PC-9 (cell line): ENCODE measurements at regions not wholly inside any gene's neighbourhood (a gene's known extent, or its start where the extent isn't known, plus 50 kb on each side); places are given as distances from the start of the nearest gene placed in this dataset.

Experiments used
- BruUV-seq: library from RNA; stranded (reverse); fragments of 400-500 nt; replicated peaks from 2 replicates; lab custom pipeline; 2021; lab: Mats Ljungman, UMichigan
- CTCF ChIA-PET: fragments of 300-600 bp; sonication (Branson Sonifier 250); formaldehyde crosslinking; loops from one replicate; lab custom pipeline; 2022; ENCODE audit warnings: antibody characterized with exemption; lab: Charles Lee
- POLR2A ChIA-PET: fragments of 300-600 bp; sonication (Branson Sonifier 250); formaldehyde crosslinking; loops from one replicate; lab custom pipeline; 2022; ENCODE audit warnings: antibody characterized with exemption; ENCODE audit not compliant: unreplicated experiment; lab: Charles Lee
- DNase-seq, 2 experiments: peaks; one replicate each; pipeline versions ENCODE4 v3.0.0 to v3.0.0-alpha.2; 2015 to 2022; ENCODE audit warnings: mixed read lengths in 1 of 2
- H2AFZ ChIP-seq: fragments of 200-600 bp; sonication (generic); 2 replicates; pipeline ENCODE4 v1.8.1; 2017; ENCODE audit warnings: antibody characterized with exemption
- H3F3A ChIP-seq: fragments of 200-600 bp; sonication (generic); 2 replicates; pipeline ENCODE4 v1.8.1; 2017; ENCODE audit warnings: antibody characterized with exemption, mild to moderate bottlenecking, low read depth; ENCODE audit not compliant: insufficient read depth
- H3K27ac ChIP-seq: fragments of 200-600 bp; sonication (generic); 2 replicates; pipeline ENCODE4 v1.6.1; 2016; ENCODE audit warnings: mixed run types
- H3K27me3 ChIP-seq: fragments of 200-600 bp; sonication (generic); 2 replicates; pipeline ENCODE4 v1.6.1; 2016; ENCODE audit warnings: low read depth, mixed run types; ENCODE audit not compliant: insufficient read depth
- H3K36me3 ChIP-seq: fragments of 200-600 bp; sonication (generic); 2 replicates; pipeline ENCODE4 v1.6.1; 2016; ENCODE audit warnings: low read depth, mixed run types
- H3K4me1 ChIP-seq: fragments of 200-600 bp; sonication (generic); replicated peaks from 2 replicates; pipeline ENCODE4 v1.6.1; 2016; ENCODE audit warnings: mixed run types; ENCODE audit not compliant: insufficient read depth
- H3K4me2 ChIP-seq: fragments of 200-600 bp; sonication (generic); 2 replicates; pipeline ENCODE4 v1.6.1; 2017; ENCODE audit warnings: mixed run types
- H3K4me3 ChIP-seq: fragments of 200-600 bp; sonication (generic); 2 replicates; pipeline ENCODE4 v1.6.1; 2016; ENCODE audit warnings: mixed run types
- H3K79me2 ChIP-seq: fragments of 200-600 bp; sonication (generic); 2 replicates; pipeline ENCODE4 v1.6.1; 2017; ENCODE audit warnings: low read depth, mixed run types
- H3K9me2 ChIP-seq: fragments of 200-600 bp; sonication (generic); 2 replicates; pipeline ENCODE4 v1.8.1; 2017; ENCODE audit warnings: mild to moderate bottlenecking; ENCODE audit not compliant: insufficient read depth
- H3K9me3 ChIP-seq: fragments of 200-600 bp; sonication (generic); 2 replicates; pipeline ENCODE4 v1.8.1; 2016; ENCODE audit warnings: low read depth; ENCODE audit not compliant: insufficient read depth
- H4K20me1 ChIP-seq: fragments of 200-600 bp; sonication (generic); 2 replicates; pipeline ENCODE4 v1.8.1; 2017; ENCODE audit not compliant: insufficient read depth
- CTCF ChIP-seq: fragments of 200-600 bp; sonication (generic); conservative IDR thresholded peaks from 2 replicates; pipeline ENCODE4 v1.6.1; 2017; ENCODE audit warnings: mixed run types, antibody characterized with exemption, mild to moderate bottlenecking, moderate library complexity
- EZH2 ChIP-seq: fragments of 200-600 bp; sonication (generic); IDR thresholded peaks from 2 replicates; pipeline ENCODE4 v1.8.0; 2017; ENCODE audit warnings: antibody characterized with exemption, low read depth
- intact Hi-C: fragments of 100-400 bp; cut with micrococcal nuclease; formaldehyde crosslinking; loops from one replicate; pipeline ENCODE4 v1.10.0; 2022; ENCODE audit not compliant: unreplicated experiment

DNA sequence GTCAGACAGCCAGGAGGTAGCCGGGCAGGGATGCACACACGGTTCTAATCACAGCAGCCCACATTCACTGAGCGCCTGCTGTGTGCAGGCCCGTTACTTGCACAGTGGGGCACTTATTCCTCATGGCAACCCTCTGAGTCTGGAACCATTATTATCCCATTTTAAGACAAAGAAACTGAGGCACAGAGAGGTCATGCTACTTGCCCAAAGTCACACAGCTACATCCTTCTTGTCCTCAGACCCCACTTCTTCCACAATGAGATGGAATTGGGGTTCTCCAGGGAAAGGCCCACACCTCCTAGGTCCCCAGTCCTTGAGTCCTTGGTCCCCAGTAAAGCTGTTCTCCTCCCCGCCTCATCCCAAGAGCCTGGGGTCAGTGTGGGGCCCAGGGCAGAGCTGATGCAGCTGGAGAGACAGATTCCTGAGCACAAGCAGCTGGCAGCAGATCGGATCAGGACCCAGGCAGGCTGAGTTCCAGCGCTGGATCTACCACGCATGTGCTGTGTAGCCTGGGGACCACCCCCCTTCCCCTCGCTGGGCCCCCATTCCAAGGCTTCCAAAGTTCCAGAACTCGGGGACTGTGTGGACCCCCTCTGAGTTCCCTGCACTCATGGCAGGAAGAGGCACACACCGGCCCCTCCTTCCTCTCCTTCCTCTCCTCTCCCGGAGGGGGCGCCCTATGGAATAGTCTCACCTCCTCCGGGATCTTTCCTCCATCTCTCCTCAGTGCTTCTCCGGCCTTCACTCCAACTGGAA, 393.4 kb downstream of the MATN1 start:
- Histone ChIP-seq H4K20me1 (no peaks in the 10 kb centered on the region), H3K9me2 (no peaks in the 10 kb centered on the region), H3K79me2 (no peaks in the 10 kb centered on the region), H3K27me3 (peaks cover 30% of the 10 kb centered on the region), H3K4me1 (no peaks in the 10 kb centered on the region), H3K36me3 (no peaks in the 10 kb centered on the region), H3K9me3 (no peaks in the 10 kb centered on the region), H3F3A (no peaks in the 10 kb centered on the region), H3K4me3 (no peak overlapping the region), H3K4me2 (no peak overlapping the region), H3K27ac (no peak overlapping the region), H2AFZ (no peak overlapping the region)
- no peak for DNase-seq
- no peak for TF ChIP-seq EZH2
- TF ChIP-seq CTCF: no peak
- intact Hi-C loops: no loop called here
- ChIA-PET CTCF (no interaction called here), POLR2A (no interaction called here)
- BruUV-seq: no TSS peak

- CTCF ChIA-PET: no interaction called here
- H3K27me3 ChIP-seq: peaks cover 30% of the 10 kb centered on the region
- H3K9me2 ChIP-seq: no peaks in the 10 kb centered on the region
- H3F3A ChIP-seq: no peaks in the 10 kb centered on the region
- H3K4me2 ChIP-seq: no peak overlapping the region
- H3K79me2 ChIP-seq: no peaks in the 10 kb centered on the region
- H3K27ac ChIP-seq: no peak overlapping the region
- H3K4me3 ChIP-seq: no peak overlapping the region
- DNase-seq: no peak
- no peak overlapping the region for H2AFZ ChIP-seq
- no peaks in the 10 kb centered on the region for H3K4me1 ChIP-seq
- TF ChIP-seq EZH2 (no peak), CTCF (no peak)
- no peaks in the 10 kb centered on the region for H3K36me3 ChIP-seq
- BruUV-seq: no TSS peak
- no peaks in the 10 kb centered on the region for H4K20me1 ChIP-seq
- no peaks in the 10 kb centered on the region for H3K9me3 ChIP-seq
- POLR2A ChIA-PET: no interaction called here
- intact Hi-C loops: no loop called here
Measured at GRCh38 chr1:30329263-30329753, 394.1 kb downstream of the MATN1 start.

- no peaks in the 10 kb centered on the region for H3F3A ChIP-seq
- H3K9me2 ChIP-seq: no peaks in the 10 kb centered on the region
- no peak overlapping the region for H3K27ac ChIP-seq
- DNase-seq: no peak
- no TSS peak for BruUV-seq
- POLR2A ChIA-PET: no interaction called here
- CTCF ChIA-PET: no interaction called here
- TF ChIP-seq EZH2 (no peak), CTCF (no peak)
- intact Hi-C loops: no loop called here
- no peak overlapping the region for H3K4me2 ChIP-seq
- no peaks in the 10 kb centered on the region for H3K79me2 ChIP-seq
- no peaks in the 10 kb centered on the region for H3K36me3 ChIP-seq
- H3K9me3 ChIP-seq: no peaks in the 10 kb centered on the region
- no peak overlapping the region for H3K4me3 ChIP-seq
- H3K4me1 ChIP-seq: no peaks in the 10 kb centered on the region
- H3K27me3 ChIP-seq: peaks cover 30% of the 10 kb centered on the region
- H4K20me1 ChIP-seq: no peaks in the 10 kb centered on the region
- H2AFZ ChIP-seq: no peak overlapping the region
Measured at GRCh38 chr1:30328401-30329262, 394.8 kb downstream of the MATN1 start.
